Stimulated activated CD4-positive, alpha-beta T cell treated with anti-CD3 and anti-CD28 coated beads, Interleukin-15, amount 100 ng/mL, for 1 hour (primary cell): ENCODE measurements at regions not wholly inside any gene's neighbourhood (a gene's known extent, or its start where the extent isn't known, plus 50 kb on each side); places are given as distances from the start of the nearest gene placed in this dataset.

ENCODE experiments used
- DNase-seq, 2 donors: peaks; one replicate each; pipeline ENCODE4 v3.0.0-alpha.2; 2020; ENCODE audit warnings: low read depth in 1 of 2, low spot score in 1 of 2

DNA sequence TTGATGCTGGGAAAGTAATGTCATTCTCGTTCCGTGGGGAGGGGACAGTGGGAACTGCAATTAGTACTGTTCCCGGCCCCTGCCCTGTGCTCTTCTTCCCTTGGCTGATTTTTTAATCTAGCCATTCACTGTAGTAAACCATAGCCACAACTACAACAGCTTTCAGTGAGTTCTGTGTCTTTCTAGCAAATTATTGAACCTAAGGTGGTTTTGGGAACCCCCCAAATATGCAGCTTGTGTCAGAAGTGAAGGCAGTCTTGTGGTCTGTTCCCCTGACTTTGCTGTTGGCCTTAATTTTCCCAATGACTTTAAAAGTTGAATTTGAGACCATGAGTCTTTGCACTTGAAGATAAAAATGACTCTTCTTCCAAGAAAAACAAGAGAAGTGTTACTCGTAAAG lies 114.3 kb upstream of the ETV6 start:
- no peak for DNase-seq

DNA sequence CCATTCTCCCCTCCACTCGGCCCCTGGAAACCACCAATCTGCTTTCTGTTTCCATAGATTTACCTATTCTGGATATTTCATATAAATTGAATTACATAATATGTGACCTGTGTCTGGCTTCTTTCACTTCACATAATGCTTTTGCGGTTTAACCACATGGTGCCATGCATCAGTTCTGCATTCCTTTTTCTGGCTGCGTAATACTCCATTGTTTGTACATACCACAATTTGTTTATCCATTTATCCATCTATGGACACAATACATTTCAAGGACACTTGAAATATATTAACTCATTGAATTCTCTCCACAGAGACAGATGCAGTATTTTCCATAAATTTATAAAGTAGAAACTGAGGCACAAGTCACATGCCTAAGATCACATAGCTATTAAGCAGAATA lies 110.3 kb upstream of the ETV6 start:
- DNase-seq, result no peak

DNA sequence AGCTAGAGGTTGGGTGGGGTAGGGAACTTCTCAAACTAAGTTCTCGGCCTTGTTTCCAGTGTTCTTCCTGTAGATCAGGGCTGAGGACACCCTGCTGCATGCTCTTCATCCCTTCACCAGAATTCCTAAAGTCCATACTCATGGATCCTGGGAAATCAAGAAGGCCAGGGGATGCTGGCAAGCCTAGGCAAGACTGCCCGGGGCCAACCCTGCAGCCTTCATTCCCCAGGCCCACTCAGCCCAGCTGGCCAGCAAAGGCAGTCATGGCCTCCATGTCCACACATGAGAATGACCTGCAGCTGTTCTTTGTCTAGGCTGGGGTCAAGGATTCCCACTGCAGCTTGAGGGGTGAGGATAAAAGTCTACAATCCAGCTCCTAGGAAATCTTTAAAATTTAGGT lies 109.3 kb upstream of the ETV6 start:
- DNase-seq, result no peak

DNA sequence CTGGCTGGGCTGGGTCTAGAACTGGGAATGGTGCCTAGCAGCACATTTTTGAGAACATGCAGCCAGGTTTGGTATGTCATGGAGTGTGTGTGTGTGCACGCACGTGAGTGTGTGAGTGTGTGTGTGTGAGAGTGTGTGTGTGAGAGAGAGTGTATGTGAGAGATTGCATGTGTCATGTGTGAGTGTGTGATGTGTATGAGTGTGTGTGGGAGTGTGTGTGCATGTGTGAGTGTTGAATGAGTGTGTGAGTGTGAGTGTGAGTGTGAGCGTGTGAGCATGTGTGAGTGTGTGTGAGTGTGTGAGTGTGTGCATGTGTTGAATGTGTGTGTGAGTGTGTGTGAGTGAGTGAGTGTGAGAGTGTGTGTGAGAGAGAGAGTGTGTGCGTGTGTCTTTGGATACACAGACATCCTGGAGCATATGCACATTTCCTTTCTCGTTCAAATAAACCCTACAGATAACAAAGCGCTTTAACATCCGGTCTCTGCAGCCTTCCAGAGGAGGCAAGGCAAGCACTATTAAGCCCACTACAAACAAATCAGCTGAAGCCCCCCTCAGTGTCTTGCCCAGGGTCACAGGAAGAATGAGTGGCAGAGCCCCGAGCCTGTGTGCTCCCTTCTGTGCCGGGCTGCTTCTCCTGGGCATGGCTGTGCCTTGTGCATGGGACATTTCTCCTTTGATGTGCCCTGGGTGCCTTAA lies 108.7 kb upstream of the ETV6 start:
- DNase-seq, result no peak

DNA sequence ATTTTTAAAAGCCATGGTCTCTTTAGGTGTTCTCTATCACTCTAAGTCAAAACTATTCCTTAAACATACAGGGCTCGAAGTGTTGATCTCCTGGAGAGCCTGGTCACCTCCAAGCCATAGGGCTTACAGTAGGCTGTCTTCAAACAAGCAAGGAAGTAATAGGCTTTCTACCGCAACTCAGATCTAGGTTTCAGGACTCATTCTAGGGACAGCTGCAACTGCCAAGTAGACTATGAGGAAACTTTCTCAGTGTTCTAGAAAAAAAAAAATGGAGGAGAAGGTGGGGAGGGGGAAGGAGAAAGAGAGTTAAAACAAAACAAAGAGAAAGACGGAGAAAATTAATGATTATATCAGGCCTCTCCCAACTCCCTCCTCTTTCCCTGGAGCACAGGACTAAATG lies 106.9 kb upstream of the ETV6 start:
- DNase-seq, result no peak

DNA sequence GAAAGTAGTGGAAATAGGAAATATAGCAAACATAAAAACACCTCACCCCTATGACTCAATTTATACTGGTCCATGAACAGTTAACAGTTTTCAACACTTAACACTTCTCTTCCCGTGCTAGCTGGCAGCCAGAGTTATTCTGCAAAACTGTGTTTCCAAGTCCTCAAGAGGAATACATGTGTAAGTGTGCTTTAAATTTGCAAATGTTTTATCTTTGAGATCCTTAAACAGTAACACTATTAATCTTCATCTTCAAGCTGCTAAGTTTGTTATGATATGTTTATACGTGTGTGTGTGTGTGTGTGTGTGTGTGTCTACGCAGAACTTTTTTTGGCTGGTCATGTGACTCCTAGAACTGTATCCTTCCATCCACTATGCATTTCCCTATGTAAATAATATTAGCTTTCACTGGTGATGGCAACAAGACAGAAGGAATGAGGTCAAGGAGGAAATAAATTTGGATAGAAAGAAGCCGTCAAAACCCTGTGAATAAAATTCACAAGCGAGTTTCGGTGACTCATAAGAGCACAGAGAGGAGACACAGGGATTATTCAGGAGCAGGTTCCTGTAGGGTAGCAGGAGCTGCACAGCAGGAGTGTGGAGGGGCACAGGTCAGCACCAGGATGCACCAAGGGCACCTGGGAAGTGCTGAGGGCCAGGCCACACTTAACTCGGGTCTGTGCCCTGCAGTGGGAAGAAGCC lies 105.9 kb upstream of the ETV6 start:
- no peak for DNase-seq

DNA sequence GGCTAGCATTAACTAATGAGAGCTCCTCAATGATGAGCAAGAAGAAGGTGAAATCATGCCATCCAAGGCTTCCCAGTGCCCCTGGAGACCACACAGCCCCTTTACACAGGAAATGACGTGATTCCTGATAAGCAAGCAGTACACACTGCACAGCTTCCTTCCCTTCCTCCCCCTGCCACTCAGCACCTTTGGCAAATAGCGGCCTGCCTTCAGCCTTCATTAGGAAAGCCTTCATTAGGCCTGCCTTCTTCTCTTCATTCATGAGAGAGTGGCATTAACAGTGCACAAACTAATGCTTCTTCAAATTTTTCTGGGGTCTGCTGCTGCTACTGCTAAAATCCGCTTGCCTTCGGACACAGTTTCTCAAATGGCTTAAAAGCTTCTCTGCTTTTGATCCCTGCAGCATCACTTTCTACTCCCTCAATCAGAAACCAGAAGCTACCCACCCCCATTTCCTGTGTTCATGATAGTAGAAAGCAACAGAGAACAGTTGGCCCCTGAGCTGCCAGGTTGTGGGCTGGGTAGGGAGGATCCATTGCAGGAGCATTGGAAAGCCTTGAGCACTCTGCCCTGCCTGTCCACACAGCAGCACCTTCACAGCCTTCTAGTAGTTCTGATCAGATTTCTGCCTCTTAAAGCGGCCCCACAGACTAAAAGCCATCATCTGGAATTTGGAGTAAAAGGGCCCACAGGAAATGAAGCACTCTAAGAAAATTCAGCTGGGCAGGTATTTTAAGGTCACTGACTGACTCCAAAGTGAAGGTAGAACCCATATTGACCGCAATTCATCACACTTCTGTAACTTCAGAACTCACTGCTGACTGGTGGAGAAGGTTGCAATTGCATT lies 103.8 kb upstream of the ETV6 start:
- no peak for DNase-seq

DNA sequence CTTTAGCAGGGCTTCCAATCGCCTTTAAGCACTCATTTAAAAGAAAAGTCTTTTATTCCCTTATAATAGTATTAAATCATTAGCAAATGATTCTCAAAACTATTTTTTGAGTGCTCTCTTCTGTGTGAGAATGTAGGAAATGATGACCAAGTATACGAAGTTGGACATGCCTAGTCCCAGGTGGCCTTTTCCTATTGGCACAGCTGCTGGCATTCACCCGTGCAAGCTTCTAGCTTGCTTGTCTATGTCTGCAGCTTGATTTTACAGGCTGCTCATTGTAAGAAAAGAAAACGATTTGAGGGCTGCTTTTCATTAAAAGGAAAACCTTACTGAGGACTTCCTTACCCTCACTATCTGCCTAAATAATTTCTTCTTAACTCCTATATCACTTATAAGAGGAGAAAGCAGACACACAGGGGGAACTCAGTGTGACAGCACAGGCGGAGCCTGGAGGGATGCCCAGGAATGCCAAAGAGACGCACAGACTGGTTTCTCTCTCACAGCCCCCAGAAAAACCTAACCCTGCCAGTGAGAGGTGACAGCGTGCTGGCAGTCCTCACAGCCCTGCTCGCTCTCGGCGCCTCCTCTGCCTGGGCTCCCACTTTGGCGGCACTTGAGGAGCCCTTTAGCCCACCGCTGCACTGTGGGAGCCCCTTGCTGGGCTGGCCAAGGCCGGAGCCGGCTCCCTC lies 102.7 kb upstream of the ETV6 start:
- peak in 1 of 2 donors; percentile 2 for DNase-seq

DNA sequence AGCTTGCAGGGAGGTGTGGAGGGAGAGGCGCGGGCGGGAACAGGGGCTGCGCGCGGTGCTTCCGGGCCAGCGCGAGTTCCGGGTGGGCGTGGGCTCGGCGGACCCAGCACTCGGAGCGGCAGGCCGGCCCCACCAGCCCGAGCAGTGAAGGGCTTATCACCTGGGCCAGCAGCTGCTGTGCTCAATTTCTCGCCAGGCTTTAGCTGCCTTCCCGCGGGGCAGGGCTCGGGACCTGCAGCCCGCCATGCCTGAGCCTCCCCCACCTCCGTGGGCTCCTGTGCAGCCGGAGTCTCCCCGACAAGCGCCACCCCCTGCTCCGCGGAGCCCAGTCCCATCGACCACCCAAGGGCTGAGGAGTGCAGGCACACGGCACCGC lies 102.2 kb upstream of the ETV6 start:
- DNase-seq, result peak in 1 of 2 donors; percentile 4

DNA sequence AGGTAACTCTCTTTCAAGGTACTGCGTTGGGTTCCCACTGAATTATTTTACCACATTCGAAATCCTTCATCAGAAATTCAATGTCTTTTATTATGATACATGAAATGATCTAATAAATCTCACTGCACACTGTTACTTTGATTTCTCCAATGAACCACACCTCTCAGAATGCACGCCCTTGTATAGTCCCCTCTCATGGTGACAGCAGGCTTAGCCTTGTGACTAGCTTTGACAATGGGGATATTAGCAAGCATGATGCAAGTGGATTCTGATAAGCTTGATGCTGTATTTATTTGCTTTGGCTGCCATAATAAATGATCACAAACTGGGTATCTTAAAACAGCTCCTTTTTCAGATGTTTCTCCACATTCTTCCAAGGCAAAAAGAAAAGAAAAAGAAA lies 100.4 kb upstream of the ETV6 start:
- DNase-seq, result no peak

DNA sequence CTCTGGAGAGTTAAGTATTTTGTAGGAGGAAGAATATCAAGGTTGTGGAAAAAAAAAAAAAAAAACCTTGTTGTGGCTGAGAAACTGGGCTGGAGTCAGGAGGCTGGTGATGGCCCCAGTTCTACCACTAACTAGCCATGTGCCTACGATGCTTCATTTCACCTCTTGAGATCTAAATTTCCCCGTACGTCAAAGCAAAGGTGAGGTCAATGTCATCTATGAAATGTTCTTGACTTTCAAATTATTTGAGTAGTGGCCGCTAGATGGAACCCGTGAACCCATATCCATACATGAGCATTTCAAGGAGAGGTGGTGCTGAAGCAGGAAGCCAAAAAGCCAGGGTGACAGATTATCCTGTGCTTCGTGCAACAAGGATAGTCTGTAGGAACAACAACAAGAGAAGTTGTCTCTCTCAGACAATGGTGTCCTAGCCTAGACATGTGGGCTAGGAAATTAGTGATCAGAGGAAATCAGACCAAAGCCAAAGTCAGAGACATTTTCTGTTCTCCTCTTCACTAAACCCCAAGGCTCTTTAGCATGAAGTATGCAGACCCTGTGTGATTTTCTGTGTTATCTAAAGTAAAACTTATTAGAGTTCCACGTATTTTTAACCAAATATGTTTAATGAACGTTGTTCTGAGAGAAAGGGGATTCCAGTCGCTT lies 95.5 kb upstream of the ETV6 start:
- no peak for DNase-seq

DNA sequence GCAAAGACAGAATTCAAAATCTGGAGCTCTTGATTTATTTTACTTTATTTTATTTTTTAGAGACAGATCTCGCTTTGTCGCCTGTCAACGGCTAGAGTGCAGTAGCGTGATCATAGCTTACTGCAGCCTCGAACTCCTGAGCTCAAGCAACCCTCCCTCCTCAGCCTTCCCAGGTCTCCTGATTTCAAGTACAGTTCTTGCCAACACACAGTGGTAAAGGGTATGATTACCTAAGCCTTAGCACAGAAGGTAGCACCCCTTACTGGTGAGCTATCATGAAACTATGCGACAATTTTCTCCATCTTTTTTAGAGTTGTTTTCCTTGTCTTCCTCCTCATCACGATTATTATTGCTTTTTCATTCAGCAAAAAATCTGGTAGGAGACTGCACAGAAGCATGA lies 94.3 kb upstream of the ETV6 start:
- DNase-seq, result no peak

DNA sequence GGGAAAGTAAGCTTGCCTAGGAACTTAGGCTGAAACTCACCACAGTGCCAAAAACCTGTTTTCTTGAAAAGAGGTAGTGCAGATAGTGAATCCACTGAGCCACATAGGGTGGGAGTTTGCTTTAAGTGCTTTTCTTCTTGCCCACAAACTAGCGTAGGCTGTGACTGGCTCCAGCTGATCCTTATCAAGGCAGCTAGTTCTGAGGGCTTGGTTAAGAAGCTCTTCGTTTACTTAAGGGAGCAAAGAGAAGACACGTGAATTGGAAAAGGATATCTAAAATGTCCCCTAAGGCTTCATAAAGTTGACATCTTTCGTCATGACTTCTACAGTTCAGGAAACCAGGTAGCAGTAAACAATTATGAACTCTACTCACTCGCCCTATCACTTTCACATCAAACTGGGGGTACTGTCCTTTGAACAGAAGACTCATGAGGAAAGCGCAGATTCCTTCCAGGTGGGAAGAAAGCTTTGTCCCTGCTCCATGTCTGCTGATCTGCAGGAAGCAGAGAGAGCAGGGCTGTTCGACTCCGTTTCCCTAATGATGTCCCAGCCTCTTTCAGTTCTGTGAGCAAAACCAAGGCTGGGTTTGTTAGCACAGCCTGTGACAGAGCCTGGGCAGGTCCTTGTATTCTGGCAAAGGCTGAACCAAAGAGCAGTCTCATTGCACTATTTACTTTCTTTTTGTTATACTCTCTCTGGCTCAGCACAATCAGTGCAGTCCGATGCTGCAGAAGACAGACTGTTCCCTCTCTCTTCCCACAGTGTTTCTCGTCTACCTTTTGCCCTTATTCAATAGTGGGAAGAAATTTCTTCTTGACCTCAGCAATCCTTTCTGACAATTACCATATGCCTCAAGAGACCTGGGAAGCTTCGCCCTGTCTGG lies 93.5 kb upstream of the ETV6 start:
- no peak for DNase-seq

DNA sequence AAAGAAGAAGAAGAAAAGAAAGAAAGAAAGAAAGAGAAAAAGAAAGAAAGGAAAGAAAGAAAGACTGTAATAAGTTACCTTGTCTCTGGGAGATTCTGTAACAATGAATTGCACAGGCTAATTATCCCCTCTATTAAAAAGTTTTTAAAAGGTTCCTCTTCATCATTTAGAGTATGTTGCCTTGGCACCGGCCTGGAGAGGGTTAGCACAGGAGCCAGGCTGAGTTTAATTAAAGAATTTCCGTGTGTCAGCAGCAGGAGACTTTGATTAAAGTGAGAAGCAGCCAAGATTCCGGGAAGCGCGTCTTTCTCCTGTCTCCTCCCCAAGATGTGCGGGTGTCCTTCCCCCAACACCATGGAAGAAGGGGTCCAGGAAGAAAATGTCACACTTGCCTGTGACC lies 92.8 kb upstream of the ETV6 start:
- no peak for DNase-seq

DNA sequence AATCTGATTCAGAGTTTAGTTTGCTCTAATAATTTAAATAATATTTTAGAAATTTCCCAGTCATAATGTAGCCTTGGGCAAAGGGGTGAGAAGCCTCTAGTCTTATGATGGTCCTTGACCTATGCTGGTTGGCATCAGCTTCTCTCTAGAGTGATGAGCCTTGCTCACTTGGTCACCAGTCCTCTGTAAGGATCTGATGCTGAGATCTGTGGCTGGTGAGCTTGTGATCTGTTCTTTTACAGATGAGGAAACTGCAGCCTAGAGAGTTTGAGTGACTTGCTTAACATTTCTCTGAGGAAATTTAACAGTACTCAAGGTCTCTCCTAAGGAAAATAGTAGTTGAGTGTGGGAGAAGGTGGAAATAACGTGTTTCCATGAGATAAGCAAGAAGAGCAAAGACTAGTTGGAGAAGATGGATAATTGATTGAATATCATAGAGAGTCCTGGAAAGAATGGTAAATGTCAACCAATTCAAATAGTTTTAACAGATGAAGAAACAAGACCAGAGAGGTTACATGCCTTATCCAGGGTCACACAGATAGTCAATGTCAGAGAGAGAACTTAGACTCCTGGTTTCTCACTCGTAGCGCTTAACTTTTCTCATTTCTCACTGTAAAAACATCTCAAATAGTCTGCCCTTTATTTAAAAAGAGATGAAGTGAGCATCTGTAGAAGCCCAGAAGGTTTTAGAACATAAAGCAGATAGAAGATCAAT lies 89.7 kb upstream of the ETV6 start:
- no peak for DNase-seq

DNA sequence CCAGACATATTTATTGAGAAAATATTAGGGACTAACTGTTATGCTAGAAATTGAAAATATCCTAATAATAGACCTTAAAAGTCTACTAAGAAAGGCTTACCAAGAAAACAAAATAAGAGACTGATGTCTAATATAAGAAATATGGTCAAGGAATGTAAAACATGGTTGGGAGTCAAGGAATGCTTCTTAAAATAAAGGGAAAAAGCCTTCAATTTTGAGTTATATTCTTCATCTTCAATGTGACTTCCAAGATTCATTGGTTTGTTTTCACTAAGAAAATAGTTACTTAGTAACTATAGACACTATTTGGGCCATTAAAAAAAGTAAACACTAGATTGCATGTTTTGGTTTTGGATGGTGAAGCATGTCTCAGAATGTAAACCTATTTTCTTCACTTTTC lies 88.1 kb upstream of the ETV6 start:
- DNase-seq, result no peak

DNA sequence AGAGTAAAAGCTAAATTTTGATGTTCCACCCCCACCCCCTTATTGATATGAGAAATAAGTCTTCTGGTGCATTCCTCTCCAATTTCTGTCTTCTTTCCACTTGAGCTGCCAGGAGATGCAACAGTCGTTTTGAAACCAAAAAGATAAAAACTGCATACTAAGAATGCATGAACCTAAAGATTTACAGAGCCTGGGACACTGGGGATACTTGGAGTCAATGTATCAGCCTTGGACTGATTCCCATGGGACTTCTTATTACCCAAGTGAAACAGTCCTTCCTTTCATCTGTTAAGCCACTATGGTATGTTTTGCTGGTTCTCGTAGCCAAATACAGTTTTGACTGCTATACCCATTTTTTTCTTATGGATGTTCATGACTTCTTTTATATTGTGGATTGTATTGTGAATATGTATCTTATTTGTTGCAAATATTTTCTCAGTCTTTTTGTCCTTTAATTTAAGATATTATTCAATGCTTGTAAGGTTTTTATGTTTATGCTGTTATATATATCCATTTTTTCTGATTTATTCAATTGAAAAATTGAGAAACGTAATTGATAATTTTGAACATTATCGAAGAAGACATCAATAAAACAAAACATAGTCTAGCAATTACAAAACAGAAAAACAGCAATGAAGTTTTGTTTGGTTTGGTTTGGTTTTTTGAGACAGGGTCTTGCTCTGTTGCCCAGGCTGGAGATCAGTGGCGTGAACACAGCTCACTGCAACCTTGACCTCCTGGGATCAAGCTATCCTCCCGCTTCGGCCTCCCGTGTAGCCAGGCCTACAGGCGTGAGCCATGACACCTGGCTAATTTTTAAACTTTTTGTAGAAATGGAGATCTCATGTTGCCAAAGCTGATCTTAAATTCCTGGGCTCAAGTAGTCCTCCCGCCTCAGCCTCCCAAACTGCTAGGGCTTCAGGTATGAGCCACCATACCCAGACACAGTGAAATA lies 85.4 kb upstream of the ETV6 start:
- no peak for DNase-seq

DNA sequence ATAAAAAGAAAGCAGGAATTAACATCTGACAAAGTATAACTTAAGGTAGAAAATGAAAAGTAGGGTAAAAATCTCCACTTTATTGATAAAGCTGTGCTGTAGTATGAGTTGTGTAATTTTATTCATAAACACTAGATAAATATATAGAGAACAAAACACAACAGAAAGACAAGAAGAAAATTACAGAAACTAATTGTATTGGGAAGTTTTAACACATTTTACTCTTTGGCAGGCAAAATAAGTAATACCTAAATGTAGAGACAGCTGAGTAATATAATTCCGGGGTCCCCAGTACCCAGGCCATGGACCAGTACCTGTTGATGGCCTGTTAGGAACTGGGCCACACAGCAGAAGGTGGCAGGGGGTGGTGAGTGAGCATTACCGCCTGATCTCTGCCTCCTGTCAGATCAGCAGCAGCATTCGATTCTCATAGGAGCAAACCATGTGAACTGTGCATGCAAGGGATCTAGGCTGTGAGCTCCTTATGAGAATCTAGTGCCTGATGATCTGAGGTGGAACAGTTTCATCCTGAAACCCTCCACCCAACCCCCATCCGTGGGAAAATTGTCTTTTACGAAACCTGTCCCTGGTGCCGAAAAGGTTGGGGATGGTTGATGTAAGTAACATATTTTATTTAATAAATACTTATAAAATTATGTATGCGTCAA lies 84.4 kb upstream of the ETV6 start:
- DNase-seq, result no peak
